ENCODE measurements at regions not wholly inside any gene's neighbourhood (a gene's known extent, or its start where the extent isn't known, plus 50 kb on each side); places are given as distances from the start of the nearest gene placed in this dataset.

DNA sequence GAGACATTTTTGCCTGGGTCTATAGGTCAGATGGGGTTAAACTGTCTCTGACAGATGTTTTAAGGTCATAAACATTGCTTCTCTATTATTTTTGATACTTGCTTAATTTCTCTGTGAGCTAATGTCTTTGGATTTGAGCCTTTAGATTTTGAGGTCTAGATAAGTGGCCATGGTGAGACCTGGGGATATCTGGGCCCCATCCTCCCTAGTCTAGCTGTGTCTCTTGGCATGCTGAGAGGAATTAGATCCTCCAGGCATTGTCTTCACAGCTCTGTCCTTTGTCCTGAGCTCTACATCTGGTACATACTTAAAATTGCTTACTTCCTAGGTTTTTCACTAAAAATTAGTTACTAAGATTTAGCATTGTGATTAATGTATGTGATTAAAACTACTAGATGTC lies 265.0 kb upstream of the NPSR1 start:
- no peak for TF ChIP-seq POLR2AphosphoS5 (IDR thresholded peaks at IDR 0.05)
- TF ChIP-seq, protein P1, sequence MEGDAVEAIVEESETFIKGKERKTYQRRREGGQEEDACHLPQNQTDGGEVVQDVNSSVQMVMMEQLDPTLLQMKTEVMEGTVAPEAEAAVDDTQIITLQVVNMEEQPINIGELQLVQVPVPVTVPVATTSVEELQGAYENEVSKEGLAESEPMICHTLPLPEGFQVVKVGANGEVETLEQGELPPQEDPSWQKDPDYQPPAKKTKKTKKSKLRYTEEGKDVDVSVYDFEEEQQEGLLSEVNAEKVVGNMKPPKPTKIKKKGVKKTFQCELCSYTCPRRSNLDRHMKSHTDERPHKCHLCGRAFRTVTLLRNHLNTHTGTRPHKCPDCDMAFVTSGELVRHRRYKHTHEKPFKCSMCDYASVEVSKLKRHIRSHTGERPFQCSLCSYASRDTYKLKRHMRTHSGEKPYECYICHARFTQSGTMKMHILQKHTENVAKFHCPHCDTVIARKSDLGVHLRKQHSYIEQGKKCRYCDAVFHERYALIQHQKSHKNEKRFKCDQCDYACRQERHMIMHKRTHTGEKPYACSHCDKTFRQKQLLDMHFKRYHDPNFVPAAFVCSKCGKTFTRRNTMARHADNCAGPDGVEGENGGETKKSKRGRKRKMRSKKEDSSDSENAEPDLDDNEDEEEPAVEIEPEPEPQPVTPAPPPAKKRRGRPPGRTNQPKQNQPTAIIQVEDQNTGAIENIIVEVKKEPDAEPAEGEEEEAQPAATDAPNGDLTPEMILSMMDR (IDR thresholded peaks at IDR 0.05): no peak

Data from breast epithelium (tissue), 3 donors.